Lower lobe of right lung (tissue), 2 donors: ENCODE measurements at regions not wholly inside any gene's neighbourhood (a gene's known extent, or its start where the extent isn't known, plus 50 kb on each side); places are given as distances from the start of the nearest gene placed in this dataset.
A peak's percentile ranks its signal among the peaks of the same experiment; 100 is the strongest.

ENCODE experiments used
- ATAC-seq, 2 donors: fragments of 200-7000 bp; cut with Tn5 transposase; one replicate each; pipeline ENCODE4 v1.9.1; 2020 to 2022; ENCODE audit warnings: mild to moderate bottlenecking in 2 of 2, moderate library complexity in 2 of 2
- DNase-seq: peaks from one replicate; pipeline ENCODE4 v3.0.0-alpha.2; 2020
- H3K27ac ChIP-seq: fragments of 200-600 bp; one replicate; pipeline ENCODE4 v1.8.0; 2022
- H3K27me3 ChIP-seq: fragments of 200-600 bp; one replicate; pipeline ENCODE4 v1.8.0; 2022; ENCODE audit warnings: low read depth
- H3K36me3 ChIP-seq: fragments of 200-600 bp; one replicate; pipeline ENCODE4 v1.8.0; 2022; ENCODE audit warnings: mild to moderate bottlenecking
- H3K4me1 ChIP-seq: fragments of 200-600 bp; one replicate; pipeline ENCODE4 v1.8.0; 2022
- H3K4me3 ChIP-seq: fragments of 200-600 bp; one replicate; pipeline ENCODE4 v1.8.0; 2022; ENCODE audit warnings: mild to moderate bottlenecking
- H3K9me3 ChIP-seq: fragments of 200-600 bp; one replicate; pipeline ENCODE4 v1.8.0; 2022
- intact Hi-C: fragments of 100-400 bp; cut with DNase I; formaldehyde crosslinking; loops from one replicate; pipeline ENCODE4 v1.11.0; 2022
- TF ChIP-seq, protein P1 (sequence below): fragments of 200-600 bp; IDR thresholded peaks from one replicate; pipeline ENCODE4 v1.8.0; 2022; ENCODE audit warnings: antibody characterized with exemption, mild to moderate bottlenecking
- donor health status: DM: no; HTN: yes; CAD: no; lungs with severe emphysema.

DNA sequence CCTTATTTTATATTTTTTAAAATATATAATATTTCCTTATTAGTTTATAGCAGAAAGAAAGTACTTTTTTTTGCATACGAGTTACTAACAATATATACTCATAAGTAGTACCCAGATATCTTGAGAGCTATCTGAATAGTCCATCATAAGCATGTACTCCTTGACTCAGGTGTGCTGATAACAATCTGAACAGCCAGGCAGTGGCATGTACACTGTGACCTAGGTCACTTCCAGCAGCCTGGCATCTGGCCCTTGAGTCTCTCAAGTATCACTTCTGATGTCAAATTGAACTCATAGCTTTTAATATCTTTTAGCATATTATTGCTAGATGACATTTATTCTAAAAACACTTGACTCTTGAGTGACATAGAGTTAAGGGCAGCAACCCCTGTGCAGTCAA lies 1576.7 kb downstream of the SLITRK1 start:
- H3K4me1 ChIP-seq, result no peaks in the 10 kb centered on the region
- H3K4me3 ChIP-seq, result no peak overlapping the region
- ATAC-seq (peak; percentile 75 to 77), DNase-seq (peak; percentile 49)
- H3K9me3 ChIP-seq, result no peaks in the 10 kb centered on the region
- TF ChIP-seq, protein P1, sequence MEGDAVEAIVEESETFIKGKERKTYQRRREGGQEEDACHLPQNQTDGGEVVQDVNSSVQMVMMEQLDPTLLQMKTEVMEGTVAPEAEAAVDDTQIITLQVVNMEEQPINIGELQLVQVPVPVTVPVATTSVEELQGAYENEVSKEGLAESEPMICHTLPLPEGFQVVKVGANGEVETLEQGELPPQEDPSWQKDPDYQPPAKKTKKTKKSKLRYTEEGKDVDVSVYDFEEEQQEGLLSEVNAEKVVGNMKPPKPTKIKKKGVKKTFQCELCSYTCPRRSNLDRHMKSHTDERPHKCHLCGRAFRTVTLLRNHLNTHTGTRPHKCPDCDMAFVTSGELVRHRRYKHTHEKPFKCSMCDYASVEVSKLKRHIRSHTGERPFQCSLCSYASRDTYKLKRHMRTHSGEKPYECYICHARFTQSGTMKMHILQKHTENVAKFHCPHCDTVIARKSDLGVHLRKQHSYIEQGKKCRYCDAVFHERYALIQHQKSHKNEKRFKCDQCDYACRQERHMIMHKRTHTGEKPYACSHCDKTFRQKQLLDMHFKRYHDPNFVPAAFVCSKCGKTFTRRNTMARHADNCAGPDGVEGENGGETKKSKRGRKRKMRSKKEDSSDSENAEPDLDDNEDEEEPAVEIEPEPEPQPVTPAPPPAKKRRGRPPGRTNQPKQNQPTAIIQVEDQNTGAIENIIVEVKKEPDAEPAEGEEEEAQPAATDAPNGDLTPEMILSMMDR, result no peak
- no peaks in the 10 kb centered on the region for H3K27me3 ChIP-seq
- intact Hi-C loops, result no loop called here
- H3K27ac ChIP-seq, result no peak overlapping the region
- H3K36me3 ChIP-seq, result no peaks in the 10 kb centered on the region

DNA sequence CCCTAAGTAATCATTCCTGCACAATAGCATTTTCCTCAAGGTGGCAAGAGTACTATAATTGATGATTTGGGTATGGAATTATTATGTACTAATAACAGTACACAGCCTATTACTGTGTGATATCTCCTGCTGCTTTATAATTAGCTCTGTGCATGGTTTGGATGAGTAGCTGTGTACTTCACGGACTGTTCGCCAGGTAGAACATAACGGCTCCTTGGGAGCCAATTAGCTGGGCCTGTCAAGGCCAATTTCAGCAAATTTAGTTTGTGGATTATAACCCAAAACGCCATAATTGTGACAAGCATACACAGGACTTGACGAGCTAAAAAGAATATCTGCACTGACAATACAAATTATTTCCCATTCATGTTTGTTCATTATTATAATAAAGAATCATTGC lies 1584.2 kb downstream of the SLITRK1 start:
- no peak for DNase-seq
- intact Hi-C loops, result no loop called here
- no peak overlapping the region for H3K27ac ChIP-seq

DNA sequence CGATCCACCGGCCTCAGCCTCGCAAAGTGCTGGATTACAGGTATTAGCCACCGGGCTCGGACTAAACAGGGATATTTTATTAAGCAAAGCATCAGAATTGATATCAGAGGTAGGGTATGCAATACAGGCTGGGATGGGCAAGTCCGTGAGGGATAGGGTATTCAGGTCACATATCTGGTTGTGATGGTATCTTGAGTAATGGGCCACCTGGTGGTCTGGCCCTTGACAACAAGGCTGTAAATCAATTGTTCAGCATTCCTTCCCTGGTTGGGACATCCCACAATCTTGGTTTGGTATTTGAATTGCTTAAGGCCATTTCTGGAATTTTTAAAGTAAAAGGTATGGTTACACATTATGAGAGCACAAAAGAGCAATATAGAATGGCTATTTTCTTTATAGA lies 1588.0 kb downstream of the SLITRK1 start:
- no peak overlapping the region for H3K4me3 ChIP-seq
- TF ChIP-seq, protein P1, result no peak
- H3K27me3 ChIP-seq, result no peaks in the 10 kb centered on the region
- H3K27ac ChIP-seq, result no peak overlapping the region
- intact Hi-C loops, result no loop called here
- no peak for ATAC-seq
- no peak for DNase-seq
- no peaks in the 10 kb centered on the region for H3K9me3 ChIP-seq
- H3K4me1 ChIP-seq, result no peaks in the 10 kb centered on the region
- no peaks in the 10 kb centered on the region for H3K36me3 ChIP-seq

More for the DNA sequence above, 1584.2 kb downstream of the SLITRK1 start:
- TF ChIP-seq, protein P1, result no peak
- no peak for ATAC-seq
- no peak overlapping the region for H3K4me3 ChIP-seq
- H3K36me3 ChIP-seq, result no peaks in the 10 kb centered on the region
- H3K27me3 ChIP-seq, result no peaks in the 10 kb centered on the region
- H3K9me3 ChIP-seq, result no peaks in the 10 kb centered on the region
- no peaks in the 10 kb centered on the region for H3K4me1 ChIP-seq

DNA sequence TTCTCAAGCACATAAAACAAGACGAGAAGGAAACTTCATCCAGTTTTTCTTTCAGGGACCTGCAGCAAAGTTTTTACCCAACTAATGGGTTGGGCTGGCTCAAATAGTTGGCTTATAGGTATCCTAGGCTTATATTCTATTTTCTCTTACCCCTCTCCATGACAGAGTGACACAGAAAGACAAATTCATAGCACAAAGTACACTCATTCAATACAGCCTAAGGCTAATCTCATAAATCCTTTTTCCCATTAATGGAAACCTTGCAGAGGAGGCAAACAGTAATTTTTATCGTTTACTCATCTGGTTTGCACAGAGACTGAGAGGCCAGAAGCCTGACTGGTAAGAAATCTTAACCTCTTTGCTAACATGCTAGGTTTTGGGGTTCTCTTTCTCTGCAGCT lies 1589.9 kb downstream of the SLITRK1 start:
- intact Hi-C loops, result no loop called here
- Histone ChIP-seq H3K4me3 (no peak overlapping the region), H3K27me3 (no peaks in the 10 kb centered on the region), H3K4me1 (no peaks in the 10 kb centered on the region), H3K9me3 (no peaks in the 10 kb centered on the region), H3K27ac (no peak overlapping the region), H3K36me3 (no peaks in the 10 kb centered on the region)
- TF ChIP-seq, protein P1, result no peak
- ATAC-seq (no peak), DNase-seq (no peak)

DNA sequence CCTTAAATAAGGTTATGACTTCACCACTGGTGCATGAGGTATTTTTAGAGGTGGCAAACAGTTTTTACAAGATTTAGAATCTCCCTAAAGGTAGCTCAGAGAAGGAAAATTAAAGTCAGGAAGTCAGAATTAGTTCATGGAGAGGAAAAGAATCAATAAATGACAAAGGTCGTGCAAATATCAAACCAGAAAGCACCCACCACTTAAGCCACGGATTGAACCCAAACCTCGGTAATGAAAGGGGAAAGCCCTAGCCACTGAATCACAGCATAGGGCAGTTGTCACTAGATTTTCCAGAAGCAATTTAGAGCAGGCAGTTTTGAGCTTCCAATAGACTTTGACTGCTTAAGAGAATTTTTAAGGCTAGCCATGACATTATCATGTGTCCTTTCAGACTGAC lies 1590.4 kb downstream of the SLITRK1 start:
- ATAC-seq, result no peak

More for the DNA sequence above, 1590.4 kb downstream of the SLITRK1 start:
- no peaks in the 10 kb centered on the region for H3K4me1 ChIP-seq
- H3K36me3 ChIP-seq, result no peaks in the 10 kb centered on the region
- H3K4me3 ChIP-seq, result no peak overlapping the region
- no peak for DNase-seq
- H3K9me3 ChIP-seq, result no peaks in the 10 kb centered on the region
- intact Hi-C loops, result no loop called here
- TF ChIP-seq, protein P1, result no peak
- no peaks in the 10 kb centered on the region for H3K27me3 ChIP-seq
- no peak overlapping the region for H3K27ac ChIP-seq
